ENCODE measurements at regions not wholly inside any gene's neighbourhood (a gene's known extent, or its start where the extent isn't known, plus 50 kb on each side); places are given as distances from the start of the nearest gene placed in this dataset.

GRCh38 chr6:144335311-144335861 lies 50.3 kb downstream of the UTRN start:
- TF ChIP-seq ZBTB7A (IDR thresholded peaks at IDR 0.05; ENCODE audit: low read depth), result no peak
- TF ChIP-seq CREB1 (IDR thresholded peaks at IDR 0.05; ENCODE audit: low read depth), result no peak
- TF ChIP-seq FOXM1 (IDR thresholded peaks at IDR 0.05; ENCODE audit: borderline replicate concordance, low read depth), result no peak
- TF ChIP-seq EP300 (IDR thresholded peaks at IDR 0.05; ENCODE audit: borderline replicate concordance), result no peak
- no peak for TF ChIP-seq RAD21 (IDR thresholded peaks at IDR 0.05; ENCODE audit: low read depth)
- TF ChIP-seq TAF1 (IDR thresholded peaks at IDR 0.05; ENCODE audit: low read depth), result no peak
- no peak for TF ChIP-seq CEBPB (IDR thresholded peaks at IDR 0.05)
- TF ChIP-seq TCF12 (IDR thresholded peaks at IDR 0.05; ENCODE audit: low read depth), result no peak
- TF ChIP-seq USF1 (IDR thresholded peaks at IDR 0.05), result no peak
- no peak for TF ChIP-seq NFIC (IDR thresholded peaks at IDR 0.05)
- TF ChIP-seq YY1 (IDR thresholded peaks at IDR 0.05; ENCODE audit: low read depth), result no peak
- TF ChIP-seq MAX (IDR thresholded peaks at IDR 0.05), result no peak
- no peak for TF ChIP-seq REST (IDR thresholded peaks at IDR 0.05; ENCODE audit: low read depth)
- no peak for TF ChIP-seq TEAD4 (IDR thresholded peaks at IDR 0.05)
- no peak for TF ChIP-seq EGR1 (IDR thresholded peaks at IDR 0.05)

GRCh38 chr6:144335914-144336313 lies 50.8 kb downstream of the UTRN start:
- TF ChIP-seq EP300 (IDR thresholded peaks at IDR 0.05; ENCODE audit: borderline replicate concordance) (no peak), YY1 (IDR thresholded peaks at IDR 0.05; ENCODE audit: low read depth) (no peak), NFIC (IDR thresholded peaks at IDR 0.05) (no peak)

GRCh38 chr6:144336900-144337299 lies 51.8 kb downstream of the UTRN start:
- TF ChIP-seq NFIC (IDR thresholded peaks at IDR 0.05) (no peak), TEAD4 (IDR thresholded peaks at IDR 0.05) (no peak), EGR1 (IDR thresholded peaks at IDR 0.05) (no peak), TCF12 (IDR thresholded peaks at IDR 0.05; ENCODE audit: low read depth) (no peak), ZBTB7A (IDR thresholded peaks at IDR 0.05; ENCODE audit: low read depth) (no peak), CREB1 (IDR thresholded peaks at IDR 0.05; ENCODE audit: low read depth) (no peak), USF1 (IDR thresholded peaks at IDR 0.05) (no peak), CEBPB (IDR thresholded peaks at IDR 0.05) (no peak), TAF1 (IDR thresholded peaks at IDR 0.05; ENCODE audit: low read depth) (no peak), REST (IDR thresholded peaks at IDR 0.05; ENCODE audit: low read depth) (no peak), MAX (IDR thresholded peaks at IDR 0.05) (no peak), FOXM1 (IDR thresholded peaks at IDR 0.05; ENCODE audit: borderline replicate concordance, low read depth) (no peak), YY1 (IDR thresholded peaks at IDR 0.05; ENCODE audit: low read depth) (no peak)

- TF ChIP-seq EP300 (IDR thresholded peaks at IDR 0.05; ENCODE audit: borderline replicate concordance) (no peak), TAF1 (IDR thresholded peaks at IDR 0.05; ENCODE audit: low read depth) (no peak), NFIC (IDR thresholded peaks at IDR 0.05) (no peak), USF1 (IDR thresholded peaks at IDR 0.05) (no peak), REST (IDR thresholded peaks at IDR 0.05; ENCODE audit: low read depth) (no peak), FOXM1 (IDR thresholded peaks at IDR 0.05; ENCODE audit: borderline replicate concordance, low read depth) (no peak), MAX (IDR thresholded peaks at IDR 0.05) (no peak), ZBTB7A (IDR thresholded peaks at IDR 0.05; ENCODE audit: low read depth) (no peak), YY1 (IDR thresholded peaks at IDR 0.05; ENCODE audit: low read depth) (no peak), EGR1 (IDR thresholded peaks at IDR 0.05) (no peak), CREB1 (IDR thresholded peaks at IDR 0.05; ENCODE audit: low read depth) (no peak), TEAD4 (IDR thresholded peaks at IDR 0.05) (no peak), CEBPB (IDR thresholded peaks at IDR 0.05) (no peak), TCF12 (IDR thresholded peaks at IDR 0.05; ENCODE audit: low read depth) (no peak), RAD21 (IDR thresholded peaks at IDR 0.05; ENCODE audit: low read depth) (no peak)
These were observed 53.3 kb downstream of the UTRN start for GRCh38 chr6:144338474-144338873.
